ENCODE measurements at regions not wholly inside any gene's neighbourhood (a gene's known extent, or its start where the extent isn't known, plus 50 kb on each side); places are given as distances from the start of the nearest gene placed in this dataset.

DNA sequence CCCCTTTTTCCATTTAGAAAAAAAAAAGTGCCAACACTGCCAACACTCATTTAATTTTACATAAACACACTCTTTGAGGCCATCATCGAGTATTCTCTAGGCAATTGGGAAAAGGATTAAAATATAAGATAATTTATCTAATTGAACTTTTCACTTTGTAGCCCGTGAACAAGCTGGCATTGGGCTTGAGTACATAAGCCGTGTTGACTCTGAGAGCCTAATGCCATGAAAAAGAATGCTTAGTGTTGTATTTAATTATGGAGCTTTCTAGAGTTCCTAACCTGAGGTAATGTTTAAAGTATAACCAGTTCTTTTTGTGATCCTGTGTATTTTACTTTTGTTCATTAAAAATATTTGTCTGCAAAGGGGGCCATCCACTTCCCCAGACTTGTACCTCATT, 193.8 kb downstream of the LYPLAL1 start:
- TF ChIP-seq, protein P1, sequence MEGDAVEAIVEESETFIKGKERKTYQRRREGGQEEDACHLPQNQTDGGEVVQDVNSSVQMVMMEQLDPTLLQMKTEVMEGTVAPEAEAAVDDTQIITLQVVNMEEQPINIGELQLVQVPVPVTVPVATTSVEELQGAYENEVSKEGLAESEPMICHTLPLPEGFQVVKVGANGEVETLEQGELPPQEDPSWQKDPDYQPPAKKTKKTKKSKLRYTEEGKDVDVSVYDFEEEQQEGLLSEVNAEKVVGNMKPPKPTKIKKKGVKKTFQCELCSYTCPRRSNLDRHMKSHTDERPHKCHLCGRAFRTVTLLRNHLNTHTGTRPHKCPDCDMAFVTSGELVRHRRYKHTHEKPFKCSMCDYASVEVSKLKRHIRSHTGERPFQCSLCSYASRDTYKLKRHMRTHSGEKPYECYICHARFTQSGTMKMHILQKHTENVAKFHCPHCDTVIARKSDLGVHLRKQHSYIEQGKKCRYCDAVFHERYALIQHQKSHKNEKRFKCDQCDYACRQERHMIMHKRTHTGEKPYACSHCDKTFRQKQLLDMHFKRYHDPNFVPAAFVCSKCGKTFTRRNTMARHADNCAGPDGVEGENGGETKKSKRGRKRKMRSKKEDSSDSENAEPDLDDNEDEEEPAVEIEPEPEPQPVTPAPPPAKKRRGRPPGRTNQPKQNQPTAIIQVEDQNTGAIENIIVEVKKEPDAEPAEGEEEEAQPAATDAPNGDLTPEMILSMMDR (IDR thresholded peaks at IDR 0.05; ENCODE audit: partially characterized antibody, unreplicated experiment): no peak
- Mint-ChIP-seq H3K36me3 (ENCODE audit: unreplicated experiment) (no peaks in the 10 kb centered on the region), H3K9me3 (ENCODE audit: unreplicated experiment) (no peaks in the 10 kb centered on the region), H3K27ac (ENCODE audit: unreplicated experiment) (no peak overlapping the region), H3K4me1 (ENCODE audit: low read depth, unreplicated experiment) (no peaks in the 10 kb centered on the region), H3K4me3 (ENCODE audit: unreplicated experiment) (no peak overlapping the region), H3K27me3 (ENCODE audit: unreplicated experiment) (peaks cover 2% of the 10 kb centered on the region)
- DNase-seq: no peak

DNA sequence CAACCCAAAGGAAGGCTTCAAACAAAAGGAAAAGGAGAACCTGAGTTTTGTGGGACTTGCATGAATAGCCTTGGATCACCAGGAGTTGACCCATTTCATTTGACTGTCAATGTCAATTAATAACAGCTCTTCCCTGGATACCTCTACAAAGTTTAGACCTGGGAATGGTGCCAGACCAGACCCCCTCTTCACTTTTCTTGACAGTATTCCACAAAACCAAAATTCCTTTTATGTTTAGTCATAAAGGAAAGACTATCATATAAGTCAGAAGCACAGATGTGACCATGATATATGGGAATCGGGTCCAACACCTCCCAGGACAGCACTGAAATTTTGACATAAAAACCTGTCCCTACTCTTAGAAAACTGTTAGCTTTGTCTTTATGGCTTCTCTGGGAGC, 191.8 kb downstream of the LYPLAL1 start:
- Mint-ChIP-seq H3K27me3 (ENCODE audit: unreplicated experiment) (peaks cover 2% of the 10 kb centered on the region), H3K4me3 (ENCODE audit: unreplicated experiment) (no peak overlapping the region), H3K36me3 (ENCODE audit: unreplicated experiment) (no peaks in the 10 kb centered on the region), H3K9me3 (ENCODE audit: unreplicated experiment) (no peaks in the 10 kb centered on the region), H3K4me1 (ENCODE audit: low read depth, unreplicated experiment) (no peaks in the 10 kb centered on the region), H3K27ac (ENCODE audit: unreplicated experiment) (no peak overlapping the region)
- TF ChIP-seq, protein P1 (IDR thresholded peaks at IDR 0.05; ENCODE audit: partially characterized antibody, unreplicated experiment): no peak
- DNase-seq: no peak

DNA sequence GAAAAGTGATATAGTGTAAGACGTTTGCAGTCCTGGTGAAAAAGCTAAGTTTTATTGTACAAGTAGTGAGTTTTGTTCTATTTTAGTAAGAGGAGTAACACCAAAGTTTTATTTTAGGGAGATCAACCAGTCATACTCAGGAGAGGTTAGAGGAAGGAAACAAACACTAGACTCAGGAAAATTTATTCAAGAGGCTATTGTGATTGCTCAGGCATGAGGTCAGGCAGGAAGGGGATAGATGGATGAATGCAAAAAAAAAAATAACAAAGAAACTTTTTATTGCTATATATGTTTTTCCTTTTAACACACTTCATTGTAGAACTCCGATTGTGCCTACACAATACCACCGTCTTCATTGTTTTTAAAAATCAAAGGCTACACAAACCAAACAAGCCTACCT, 189.0 kb downstream of the LYPLAL1 start:
- DNase-seq: no peak
- TF ChIP-seq, protein P1 (IDR thresholded peaks at IDR 0.05; ENCODE audit: partially characterized antibody, unreplicated experiment): no peak
- H3K27me3 Mint-ChIP-seq (ENCODE audit: unreplicated experiment): no peaks in the 10 kb centered on the region
- H3K9me3 Mint-ChIP-seq (ENCODE audit: unreplicated experiment): no peaks in the 10 kb centered on the region
- H3K36me3 Mint-ChIP-seq (ENCODE audit: unreplicated experiment): no peaks in the 10 kb centered on the region
- H3K27ac Mint-ChIP-seq (ENCODE audit: unreplicated experiment): no peak overlapping the region
- H3K4me3 Mint-ChIP-seq (ENCODE audit: unreplicated experiment): no peak overlapping the region
- no peaks in the 10 kb centered on the region for H3K4me1 Mint-ChIP-seq (ENCODE audit: low read depth, unreplicated experiment)

DNA sequence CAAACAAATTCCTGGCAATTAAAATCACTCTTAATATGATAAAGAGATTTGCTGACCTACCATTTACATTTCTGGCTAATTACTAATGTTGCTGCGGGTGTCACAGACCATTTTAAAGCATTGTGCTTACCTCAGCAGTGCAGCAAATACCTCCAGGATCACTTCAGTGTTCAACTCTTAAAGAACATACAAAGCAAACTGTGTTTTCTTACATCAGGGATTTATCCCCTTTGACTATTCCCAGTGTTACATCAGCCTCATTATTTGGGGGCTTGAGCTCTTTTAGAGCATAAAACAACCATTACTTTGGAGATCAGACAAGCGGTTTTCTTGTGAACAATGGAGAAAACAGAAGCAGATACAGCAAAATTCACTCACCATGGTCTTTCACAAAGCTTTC, 185.4 kb downstream of the LYPLAL1 start:
- no peak overlapping the region for H3K27ac Mint-ChIP-seq (ENCODE audit: unreplicated experiment)

GRCh38 chr1:219358080-219358479, 184.4 kb downstream of the LYPLAL1 start:
- no peaks in the 10 kb centered on the region for H3K36me3 Mint-ChIP-seq (ENCODE audit: unreplicated experiment)
- H3K4me3 Mint-ChIP-seq (ENCODE audit: unreplicated experiment): no peak overlapping the region
- H3K27ac Mint-ChIP-seq (ENCODE audit: unreplicated experiment): no peak overlapping the region
- H3K4me1 Mint-ChIP-seq (ENCODE audit: low read depth, unreplicated experiment): no peaks in the 10 kb centered on the region
- DNase-seq: no peak
- TF ChIP-seq, protein P1 (IDR thresholded peaks at IDR 0.05; ENCODE audit: partially characterized antibody, unreplicated experiment): no peak
- no peaks in the 10 kb centered on the region for H3K27me3 Mint-ChIP-seq (ENCODE audit: unreplicated experiment)
- H3K9me3 Mint-ChIP-seq (ENCODE audit: unreplicated experiment): no peaks in the 10 kb centered on the region

More for the DNA sequence above, 185.4 kb downstream of the LYPLAL1 start:
- DNase-seq: no peak
- Mint-ChIP-seq H3K9me3 (ENCODE audit: unreplicated experiment) (no peaks in the 10 kb centered on the region), H3K27me3 (ENCODE audit: unreplicated experiment) (no peaks in the 10 kb centered on the region), H3K36me3 (ENCODE audit: unreplicated experiment) (no peaks in the 10 kb centered on the region), H3K4me1 (ENCODE audit: low read depth, unreplicated experiment) (no peaks in the 10 kb centered on the region), H3K4me3 (ENCODE audit: unreplicated experiment) (no peak overlapping the region)
- TF ChIP-seq, protein P1 (IDR thresholded peaks at IDR 0.05; ENCODE audit: partially characterized antibody, unreplicated experiment): no peak

Measured in glutamatergic neuron (in vitro differentiated cells).